HG03354 (cell line): ENCODE measurements at regions not wholly inside any gene's neighbourhood (a gene's known extent, or its start where the extent isn't known, plus 50 kb on each side); places are given as distances from the start of the nearest gene placed in this dataset.

Experiments
- ATAC-seq: cut with Tn5 transposase; IDR thresholded peaks from one replicate; pipeline ENCODE4 v1.9.1; 2021; ENCODE audit warnings: mild to moderate bottlenecking; ENCODE audit not compliant: unreplicated experiment, poor library complexity, severe bottlenecking

DNA sequence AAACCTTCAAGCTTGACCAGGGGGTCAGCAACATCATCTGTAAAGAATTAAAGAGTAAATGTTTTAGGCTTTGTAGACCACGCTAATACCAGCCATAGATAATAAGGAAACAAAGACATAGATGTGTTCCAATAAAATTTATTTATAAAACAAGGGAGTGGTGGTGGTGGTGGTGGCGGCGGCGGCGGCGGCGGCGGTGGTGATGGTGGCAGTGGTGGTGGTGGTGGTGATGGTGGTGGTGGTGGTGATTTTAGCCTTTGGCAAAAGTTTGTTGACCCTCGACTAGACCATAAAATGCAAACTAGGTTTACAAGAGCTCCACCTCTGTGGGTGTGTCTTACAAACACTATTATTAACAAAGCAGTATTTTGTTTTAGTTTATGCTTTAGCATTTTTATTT, 222.3 kb upstream of the SPOCK3 start:
- ATAC-seq = no peak

DNA sequence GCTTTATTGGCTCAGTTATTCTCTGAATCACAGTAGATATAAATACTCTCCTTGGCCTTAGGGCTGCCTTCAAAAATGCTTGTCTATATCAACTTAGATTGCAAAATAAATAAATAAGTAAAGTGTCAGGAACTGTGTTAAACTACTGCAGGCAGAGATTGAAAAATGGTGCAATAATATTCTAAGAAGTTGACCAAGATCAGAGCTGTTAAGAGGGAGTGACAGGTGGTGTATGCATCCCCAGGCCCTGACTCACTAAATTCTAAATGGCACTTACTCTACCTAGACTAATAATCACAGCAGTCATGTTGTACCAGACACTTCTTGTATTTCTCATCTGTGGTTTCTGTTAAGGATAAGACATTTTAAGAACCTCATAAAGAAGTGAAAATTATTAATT, 235.1 kb upstream of the SPOCK3 start:
- no peak for ATAC-seq

DNA sequence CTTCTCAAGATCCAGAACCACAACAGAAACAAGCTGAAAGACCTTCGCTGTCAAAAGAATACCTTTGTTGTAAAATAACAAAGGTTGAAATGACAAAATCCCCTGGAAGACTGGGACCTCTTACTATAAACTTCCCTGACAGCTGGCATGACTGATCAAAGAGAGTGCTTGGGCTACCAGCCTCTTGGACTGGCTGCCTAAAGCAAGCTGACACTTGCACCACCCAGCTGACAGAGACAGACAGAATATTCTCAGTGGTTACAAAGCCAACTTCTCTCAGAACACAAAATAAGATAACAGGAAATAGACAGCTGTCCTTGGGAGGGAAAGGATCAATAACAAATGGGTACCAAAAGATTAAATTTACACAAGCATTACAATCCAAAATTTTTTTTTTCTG, 241.7 kb upstream of the SPOCK3 start:
- ATAC-seq = no peak

DNA sequence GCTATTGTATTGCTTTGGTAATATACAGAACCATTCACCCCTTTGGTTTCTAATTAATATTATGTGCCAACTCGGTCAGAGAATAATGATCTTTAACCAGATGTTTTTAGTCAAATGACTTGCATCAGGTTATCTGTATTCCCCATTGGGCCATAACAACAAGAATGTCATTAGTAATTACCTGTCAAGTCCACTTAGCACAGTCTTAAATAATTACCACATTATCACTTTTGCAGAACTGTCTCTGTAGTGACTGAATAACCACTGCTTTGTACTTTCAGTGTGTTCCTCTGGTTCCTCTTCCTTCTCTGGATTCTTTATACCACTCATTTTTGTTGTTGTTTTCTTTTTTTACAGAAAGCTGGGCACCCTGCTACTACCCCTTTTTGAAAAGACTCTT, 257.7 kb upstream of the SPOCK3 start:
- no peak for ATAC-seq

DNA sequence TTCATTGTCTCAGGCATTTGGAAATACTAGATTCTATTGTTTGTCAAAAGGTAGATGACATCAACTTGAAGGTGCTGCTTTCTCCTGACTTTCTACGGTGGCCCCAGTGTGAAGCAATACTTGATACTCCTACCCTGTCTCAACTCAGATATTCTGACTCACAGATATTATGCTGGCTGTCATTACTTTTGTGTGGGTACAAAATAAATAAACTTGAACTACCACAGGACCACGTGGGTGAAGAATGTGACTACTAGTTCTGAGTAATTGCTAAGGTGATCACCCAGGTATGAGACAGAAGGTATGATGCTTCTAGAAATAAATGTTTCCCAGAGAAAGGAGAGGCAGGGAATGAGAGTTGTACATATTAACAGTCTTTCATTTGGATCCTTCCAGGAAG, 275.3 kb upstream of the SPOCK3 start:
- no peak for ATAC-seq

DNA sequence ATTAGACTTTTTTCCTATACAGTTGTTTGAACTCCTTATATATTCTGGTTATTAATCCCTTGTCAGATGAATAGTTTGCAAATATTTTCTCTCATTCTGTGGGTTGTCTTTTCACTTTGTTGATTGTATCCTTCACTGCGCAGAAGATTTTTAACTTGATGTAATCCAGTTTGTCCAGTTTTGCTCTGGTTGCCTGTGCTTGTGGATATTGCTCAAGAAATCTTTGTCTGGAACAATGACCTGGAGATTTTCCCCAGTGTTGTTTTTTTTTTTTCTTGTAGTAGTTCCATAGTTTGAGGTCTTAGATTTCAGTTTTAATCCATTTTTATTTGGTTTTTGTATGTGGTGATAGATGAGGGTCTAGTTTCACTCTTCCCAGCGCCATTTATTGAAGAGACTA, 289.8 kb upstream of the SPOCK3 start:
- ATAC-seq = no peak

DNA sequence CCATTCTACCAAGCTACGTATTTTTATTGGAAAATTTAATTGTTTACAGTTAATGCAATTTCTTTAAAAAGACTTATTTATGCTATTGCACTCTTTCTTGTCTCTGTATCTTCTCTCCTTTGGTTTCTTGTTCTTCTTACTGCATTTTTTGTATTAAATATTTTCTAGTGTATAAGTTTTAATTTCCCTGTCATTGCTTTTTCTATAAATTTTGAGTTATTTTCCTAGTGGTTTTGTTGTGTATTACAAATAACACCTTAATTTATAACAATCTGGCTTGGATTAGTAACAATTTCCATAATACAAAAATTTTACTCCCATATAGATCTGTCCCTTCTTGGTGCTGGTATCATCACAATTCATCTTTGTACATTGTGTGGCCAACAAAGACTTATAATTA, 303.5 kb upstream of the SPOCK3 start:
- no peak for ATAC-seq

DNA sequence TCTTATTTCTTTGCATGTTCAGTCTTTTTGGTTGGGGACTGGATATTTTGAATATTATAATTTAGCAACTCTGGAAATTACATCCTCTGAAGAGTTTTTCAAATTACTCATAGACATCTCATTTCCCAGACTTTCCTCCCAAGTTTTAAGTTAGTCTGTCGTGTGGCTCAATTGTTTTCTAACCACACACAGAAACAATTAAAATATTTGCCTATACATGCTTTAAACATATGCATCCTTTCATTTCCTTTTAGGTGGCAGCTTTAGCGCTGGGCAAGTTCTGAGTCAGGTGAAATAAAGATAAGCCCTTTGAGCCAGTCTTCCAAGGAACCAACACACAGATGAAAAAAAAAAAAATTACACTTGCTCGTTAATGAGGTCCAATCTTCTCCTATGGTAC, 307.0 kb upstream of the SPOCK3 start:
- no peak for ATAC-seq

DNA sequence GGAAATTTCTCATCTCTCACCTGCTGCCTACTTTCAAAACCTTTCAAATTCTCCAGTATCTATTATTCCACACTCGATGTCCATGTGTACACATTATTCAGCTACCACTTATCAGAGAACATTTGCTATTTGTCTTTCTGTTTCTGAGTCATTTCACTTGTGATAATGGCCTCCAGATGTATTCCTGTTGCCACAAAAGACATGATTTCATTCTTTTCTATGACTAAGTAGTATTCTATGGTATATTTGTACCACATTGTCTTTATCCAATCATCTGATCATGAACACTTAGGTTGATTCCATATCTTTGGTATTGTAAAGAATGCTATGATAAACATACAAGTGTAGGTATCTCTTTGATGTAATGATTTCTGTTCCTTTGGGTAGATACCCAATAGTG, 310.1 kb upstream of the SPOCK3 start:
- ATAC-seq = no peak

DNA sequence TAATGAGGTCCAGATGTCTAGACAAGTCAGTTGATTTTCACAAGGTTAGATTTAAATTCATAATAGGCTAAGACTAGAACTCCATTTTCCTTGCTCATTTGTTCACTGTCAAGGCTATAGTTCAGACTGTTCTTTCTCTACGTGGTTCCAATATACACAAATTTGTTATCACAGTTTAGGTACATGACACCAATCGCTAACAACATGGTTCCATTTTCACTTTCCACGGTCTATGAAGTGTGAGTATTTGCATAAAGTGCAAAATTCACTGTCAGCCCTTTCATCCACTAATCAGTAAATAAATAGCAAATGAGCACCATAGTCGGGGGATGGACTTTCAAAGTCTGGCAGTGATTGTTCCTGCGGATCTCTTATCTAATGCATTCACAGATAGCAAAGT, 315.7 kb upstream of the SPOCK3 start:
- ATAC-seq = no peak

DNA sequence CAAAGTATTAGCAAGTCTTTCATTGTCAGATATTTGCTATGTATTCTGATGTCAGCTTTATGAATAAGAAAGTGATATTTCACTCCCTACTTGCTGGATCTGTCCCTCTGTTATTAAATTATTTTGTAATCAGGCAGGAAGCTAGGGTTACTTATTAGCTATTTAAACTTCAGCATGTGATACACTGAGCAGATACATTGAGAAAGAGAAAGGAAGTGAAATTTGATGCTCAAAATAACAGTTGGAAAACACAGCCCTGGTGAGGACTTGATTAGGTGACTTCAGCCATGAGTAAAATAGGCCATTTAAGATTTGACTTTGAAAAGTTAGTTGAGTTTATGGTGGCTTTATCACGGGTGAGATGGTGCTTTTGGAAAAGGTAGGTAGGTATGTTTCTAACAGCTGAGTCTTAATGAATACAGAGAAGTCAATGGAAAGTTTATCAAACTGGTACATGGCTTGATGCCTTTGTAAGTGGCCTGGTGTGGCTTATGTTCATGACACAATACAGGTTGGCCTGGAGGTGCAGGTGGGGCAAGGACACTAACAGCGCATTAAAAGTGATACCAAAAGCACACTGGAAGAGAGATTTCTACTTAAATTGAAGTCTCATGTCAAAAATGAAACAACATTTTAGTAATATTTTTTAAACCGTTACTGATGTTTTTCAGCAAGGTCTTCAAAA, 321.2 kb upstream of the SPOCK3 start:
- ATAC-seq = peak; percentile 90

DNA sequence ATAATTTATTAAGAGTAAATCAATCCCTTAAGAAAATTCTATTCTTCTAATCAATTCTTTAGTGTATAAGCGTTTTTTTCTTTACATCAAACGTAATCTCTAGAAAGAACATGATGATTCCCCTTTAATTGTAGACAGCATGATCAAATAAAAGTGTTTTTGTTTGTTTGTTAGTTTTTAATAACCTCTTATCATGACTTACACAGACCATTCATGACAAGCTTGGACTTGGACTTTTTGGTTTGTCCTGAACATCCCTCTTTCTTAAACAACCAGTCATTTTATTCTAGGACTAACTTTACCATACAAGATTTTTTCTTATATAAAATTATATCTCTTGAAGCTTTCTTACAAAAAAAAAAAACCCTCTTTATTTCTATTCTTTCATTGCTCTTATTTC, 344.6 kb upstream of the SPOCK3 start:
- no peak for ATAC-seq

DNA sequence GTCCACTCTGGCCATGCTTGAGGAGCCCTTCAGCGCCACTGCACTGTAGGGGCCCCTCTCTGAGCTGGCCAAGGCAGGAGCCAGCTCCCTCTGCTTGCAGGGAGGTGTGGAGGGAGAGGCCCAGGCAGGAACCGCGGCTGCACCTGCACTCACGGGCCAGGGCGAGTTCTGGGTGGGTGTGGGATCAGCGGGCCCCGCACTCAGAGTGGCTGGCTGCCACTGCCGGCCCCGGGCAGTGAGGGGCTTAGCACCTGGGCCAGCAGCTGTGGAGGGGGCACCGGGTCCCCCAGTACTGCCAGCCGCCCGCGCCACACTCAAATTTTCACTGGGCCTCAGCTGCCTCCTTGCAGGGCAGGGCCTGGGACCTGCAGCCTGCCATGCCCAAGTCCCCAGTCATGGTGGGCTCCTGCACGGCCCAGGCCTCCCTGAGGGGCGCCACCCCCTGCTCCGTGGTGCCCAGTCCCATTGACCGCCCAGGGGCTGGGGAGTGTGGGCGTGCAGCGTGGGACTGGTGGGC, 347.2 kb upstream of the SPOCK3 start:
- no peak for ATAC-seq

DNA sequence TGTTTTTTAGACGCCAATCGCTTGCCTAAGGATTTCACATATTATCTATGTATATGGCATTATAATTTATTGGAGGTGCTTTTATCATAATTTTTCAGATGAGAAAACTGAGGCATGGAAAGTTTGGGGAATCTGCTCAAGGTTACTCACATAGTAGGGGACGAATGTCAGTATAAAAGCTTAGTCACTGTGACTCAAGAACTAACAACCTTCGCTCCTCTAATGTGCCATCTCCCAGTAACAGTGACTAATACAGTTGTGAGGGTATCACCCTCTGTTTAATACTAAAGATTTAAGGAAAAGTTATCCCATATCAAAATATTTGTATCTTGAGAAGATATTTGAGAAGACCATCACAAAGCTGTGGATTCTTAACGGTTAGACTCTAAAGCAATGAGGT, 353.1 kb upstream of the SPOCK3 start:
- no peak for ATAC-seq

DNA sequence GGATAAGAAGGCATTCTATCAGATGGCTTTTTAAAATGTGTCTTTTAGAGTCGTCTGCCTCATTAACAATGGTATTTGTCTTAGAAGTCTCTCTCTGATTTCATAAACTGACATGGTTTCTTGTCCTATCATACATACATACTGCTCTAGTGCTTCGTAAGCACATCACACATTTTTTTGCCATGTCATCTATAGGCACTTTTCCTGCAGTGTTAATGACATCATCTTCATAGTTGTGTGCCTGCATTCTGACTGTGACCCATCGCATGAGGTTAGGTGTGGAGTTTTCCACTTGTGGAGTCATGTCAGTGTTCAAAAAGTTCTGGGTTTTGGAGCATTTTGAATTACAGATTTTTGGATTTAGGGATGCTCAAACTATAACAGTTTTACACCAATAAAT, 361.6 kb upstream of the SPOCK3 start:
- no peak for ATAC-seq

DNA sequence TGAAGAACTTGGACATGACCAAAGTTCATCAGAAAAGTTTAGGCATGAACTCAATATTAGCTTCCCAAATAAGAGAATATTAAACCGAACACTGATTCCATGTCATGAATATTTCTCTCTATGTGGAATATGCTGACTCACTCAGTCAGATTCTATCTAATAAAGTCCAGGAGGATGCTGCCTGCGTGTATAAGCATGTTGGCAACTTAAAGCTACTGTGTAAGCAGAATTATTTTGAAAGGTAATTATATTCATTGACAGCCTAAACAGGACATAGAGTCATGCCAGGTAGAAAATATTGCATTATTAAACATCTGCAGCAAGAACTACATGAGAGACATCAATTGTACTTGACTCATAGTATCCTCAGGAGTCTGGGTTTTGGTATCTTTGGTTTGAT, 367.9 kb upstream of the SPOCK3 start:
- no peak for ATAC-seq

DNA sequence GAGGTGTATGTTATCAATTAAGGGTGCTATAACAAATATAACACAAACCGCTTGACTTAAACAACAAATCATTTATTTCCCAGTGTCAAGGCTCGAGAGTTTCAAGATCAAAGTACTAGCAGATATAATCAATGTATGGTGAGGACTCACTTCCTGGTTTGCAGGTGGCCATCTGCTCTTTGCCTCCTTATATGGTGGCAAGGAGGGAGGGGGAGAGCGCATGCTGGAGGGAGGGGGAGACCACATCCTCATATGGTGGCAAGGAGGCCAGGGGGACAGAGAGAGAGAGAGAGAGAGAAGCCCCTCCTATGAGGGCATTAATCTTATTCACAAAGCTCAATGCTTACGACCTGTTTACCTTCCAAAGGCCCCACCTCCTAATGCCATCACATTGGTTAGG, 372.3 kb upstream of the SPOCK3 start:
- no peak for ATAC-seq

DNA sequence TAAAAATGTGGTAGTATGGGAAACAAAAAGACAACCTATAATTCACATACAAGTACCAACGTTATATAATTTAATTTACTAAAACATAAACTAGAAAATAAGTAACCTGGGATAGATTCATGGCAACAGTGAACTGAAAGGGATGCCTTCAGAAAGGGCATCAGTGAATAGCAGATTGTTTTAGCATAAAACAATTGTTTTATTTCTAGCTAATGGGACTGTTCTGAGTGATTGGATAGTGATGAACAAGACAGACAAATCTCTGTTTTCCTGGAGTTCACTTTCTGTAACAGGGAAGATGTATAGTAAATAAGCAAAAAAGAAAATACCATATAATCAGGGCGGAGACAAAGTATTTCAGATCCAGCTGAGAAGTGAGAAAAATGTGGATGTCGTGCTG, 379.1 kb upstream of the SPOCK3 start:
- ATAC-seq = no peak

DNA sequence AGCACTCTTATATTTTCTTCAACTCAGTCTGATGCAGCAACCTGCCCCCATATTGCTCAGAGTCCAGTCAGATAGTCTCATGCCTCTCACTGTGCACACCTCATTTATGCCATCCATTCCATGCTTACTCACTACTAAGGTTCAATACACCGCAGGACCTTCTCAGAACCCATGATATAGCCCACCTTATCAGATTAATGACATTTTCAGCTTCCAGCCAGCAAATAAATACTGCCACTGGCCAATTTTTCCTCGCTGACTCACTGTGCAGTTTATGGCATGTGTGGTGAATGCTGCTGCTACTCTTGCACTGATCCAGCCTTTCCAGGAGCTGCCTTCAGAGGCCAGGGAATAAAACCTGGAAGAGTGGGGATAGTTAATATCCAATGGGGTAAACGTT, 380.6 kb upstream of the SPOCK3 start:
- ATAC-seq = no peak

DNA sequence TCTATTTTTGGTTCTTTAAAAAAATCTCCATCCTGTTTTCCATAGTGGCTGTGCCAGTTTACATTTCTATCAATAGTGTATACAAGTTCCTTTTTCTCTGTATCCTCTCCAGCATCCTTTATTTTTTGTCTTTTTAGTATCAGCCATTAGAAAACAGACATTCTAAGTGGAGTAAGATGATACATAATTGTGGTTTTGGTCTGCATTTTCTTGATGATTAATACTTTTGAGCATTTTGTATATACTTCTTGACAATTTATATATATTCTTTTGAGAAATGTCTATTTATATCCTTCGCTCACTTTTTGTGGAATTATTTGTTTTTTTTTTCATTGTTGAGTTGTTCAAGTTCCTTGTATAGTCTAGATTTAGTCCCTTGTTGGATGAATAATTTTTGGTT, 382.2 kb upstream of the SPOCK3 start:
- no peak for ATAC-seq

DNA sequence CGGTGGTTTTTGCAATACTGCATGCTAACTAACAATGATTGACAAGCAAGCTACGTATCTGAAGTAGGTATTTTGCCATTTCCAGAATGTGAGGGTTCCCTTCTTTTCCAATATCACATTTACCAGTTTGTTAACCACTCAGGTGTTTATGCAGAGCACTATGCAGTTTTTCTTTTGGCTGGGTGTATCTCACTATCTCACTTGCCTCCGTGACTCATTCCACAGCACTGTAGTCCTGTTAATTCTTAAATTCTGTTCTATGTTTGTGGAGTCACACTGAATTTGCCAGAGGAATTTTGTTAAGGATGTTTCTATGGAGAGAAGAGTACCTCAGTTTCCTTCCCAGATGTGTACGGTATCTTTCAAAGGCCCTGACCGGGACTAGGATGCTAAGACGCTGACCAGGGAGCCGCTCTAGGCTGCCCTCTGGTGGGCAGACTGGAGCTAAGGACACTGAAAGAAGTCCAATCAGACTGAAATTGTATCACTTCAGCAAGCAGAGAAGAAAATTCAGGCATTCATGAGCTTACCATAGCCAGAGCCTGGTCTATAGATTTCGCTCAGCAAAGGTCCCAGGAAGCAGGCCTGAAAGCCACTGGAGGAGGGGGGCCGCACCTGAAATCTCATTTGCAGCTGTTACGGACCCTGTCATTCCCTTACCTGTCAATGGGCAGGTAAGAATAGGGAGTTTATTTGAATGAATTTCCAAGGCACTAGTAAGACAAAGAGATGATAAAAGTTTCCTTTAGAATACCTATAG, 388.4 kb upstream of the SPOCK3 start:
- peak; percentile 97 for ATAC-seq

DNA sequence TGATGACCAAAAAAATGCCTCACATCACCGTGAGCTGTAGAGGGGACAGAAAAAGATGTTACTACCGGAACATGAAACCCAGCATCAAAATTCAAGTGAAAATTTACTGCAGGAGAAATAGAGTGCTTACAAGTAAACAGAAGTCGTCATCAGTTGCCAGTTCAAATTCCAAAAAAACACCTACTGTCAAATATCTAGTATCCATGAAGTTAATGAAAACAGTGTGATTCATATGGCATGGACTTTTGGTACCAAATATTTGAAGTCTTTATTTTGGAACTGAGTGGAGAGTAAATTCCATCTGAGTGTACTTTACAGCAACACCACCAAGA, 388.9 kb upstream of the SPOCK3 start:
- no peak for ATAC-seq
